GM18951 (cell line): ENCODE measurements at regions not wholly inside any gene's neighbourhood (a gene's known extent, or its start where the extent isn't known, plus 50 kb on each side); places are given as distances from the start of the nearest gene placed in this dataset.

Experiments used
- POLR2A ChIP-seq: IDR thresholded peaks from 4 replicates; pipeline ENCODE4 v1.6.1; 2011; ENCODE audit warnings: mild to moderate bottlenecking; ENCODE audit not compliant: insufficient read length, insufficient read depth; ENCODE audit errors: extremely low read depth
- in situ Hi-C: fragments of 300-500 bp; cut with MboI; formaldehyde crosslinking; loops from one replicate; pipeline ENCODE4 v1.12.0; 2022; ENCODE audit warnings: low sequenced_read_pairs, mixed read lengths, inconsistent platforms; ENCODE audit not compliant: unreplicated experiment

DNA sequence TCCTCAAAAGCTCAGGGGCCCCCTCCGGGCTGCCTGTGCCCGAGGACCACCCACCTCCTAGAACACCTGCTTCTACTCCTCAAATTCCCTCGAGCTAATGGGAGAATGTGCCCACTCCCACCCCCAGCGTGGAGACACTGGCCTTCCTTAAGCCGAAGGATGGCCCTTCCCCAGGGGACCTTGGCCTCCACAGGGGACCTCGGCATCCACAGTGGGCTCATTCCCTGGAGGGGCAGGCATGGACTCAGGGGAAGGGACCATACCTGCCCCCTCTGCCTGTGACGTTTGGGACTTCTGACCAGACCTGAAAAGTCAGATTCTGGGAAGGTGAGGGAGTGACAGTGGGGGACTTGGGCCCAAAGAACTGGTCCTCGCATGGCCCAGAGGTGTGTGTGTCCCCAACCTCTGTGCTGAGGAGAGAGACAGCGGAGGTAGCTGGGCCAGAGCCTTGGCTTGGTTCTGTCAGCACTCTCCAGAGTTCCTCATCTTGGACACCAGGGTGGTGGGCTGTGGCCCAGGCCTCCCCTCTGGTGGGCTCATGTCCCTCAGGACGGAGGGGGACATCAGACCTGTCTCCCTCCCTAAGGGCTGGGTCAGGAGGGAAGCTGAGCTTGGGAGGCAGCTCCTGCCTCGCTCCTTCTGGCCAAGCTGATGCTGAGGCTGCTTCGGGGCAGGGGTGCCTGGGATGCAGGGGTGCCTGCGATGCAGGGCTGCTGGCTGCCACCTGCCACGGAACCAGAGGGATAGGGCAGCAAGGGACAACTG lies 240.4 kb downstream of the HAUS1 start:
- no peak for TF ChIP-seq POLR2A
- in situ Hi-C loops, result no loop called here

DNA sequence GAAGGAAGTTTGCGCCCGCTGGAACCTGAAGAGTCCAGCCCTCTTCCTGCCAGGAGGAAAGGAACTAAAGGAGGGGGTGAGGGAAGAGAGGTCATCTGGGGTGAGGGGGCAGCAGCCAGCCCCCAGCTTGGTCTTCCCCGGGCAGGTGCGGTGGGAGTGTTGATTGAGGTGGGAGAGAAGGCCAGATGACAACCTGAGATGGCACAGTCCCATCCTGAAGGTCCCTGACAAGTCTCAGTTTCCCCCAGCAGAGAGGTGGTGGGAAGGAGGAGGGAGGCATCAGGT lies 240.9 kb downstream of the HAUS1 start:
- in situ Hi-C loops, result no loop called here
- TF ChIP-seq POLR2A, result no peak

- in situ Hi-C loops, result no loop called here
- TF ChIP-seq POLR2A, result no peak
Measured at GRCh38 chr18:46346213-46346612, 242.0 kb downstream of the HAUS1 start.

GRCh38 chr18:46346896-46347630 lies 242.9 kb downstream of the HAUS1 start:
- in situ Hi-C loops, result no loop called here
- no peak for TF ChIP-seq POLR2A

GRCh38 chr18:46350598-46351159 lies 246.5 kb downstream of the HAUS1 start:
- in situ Hi-C loops, result no loop called here
- TF ChIP-seq POLR2A, result no peak

DNA sequence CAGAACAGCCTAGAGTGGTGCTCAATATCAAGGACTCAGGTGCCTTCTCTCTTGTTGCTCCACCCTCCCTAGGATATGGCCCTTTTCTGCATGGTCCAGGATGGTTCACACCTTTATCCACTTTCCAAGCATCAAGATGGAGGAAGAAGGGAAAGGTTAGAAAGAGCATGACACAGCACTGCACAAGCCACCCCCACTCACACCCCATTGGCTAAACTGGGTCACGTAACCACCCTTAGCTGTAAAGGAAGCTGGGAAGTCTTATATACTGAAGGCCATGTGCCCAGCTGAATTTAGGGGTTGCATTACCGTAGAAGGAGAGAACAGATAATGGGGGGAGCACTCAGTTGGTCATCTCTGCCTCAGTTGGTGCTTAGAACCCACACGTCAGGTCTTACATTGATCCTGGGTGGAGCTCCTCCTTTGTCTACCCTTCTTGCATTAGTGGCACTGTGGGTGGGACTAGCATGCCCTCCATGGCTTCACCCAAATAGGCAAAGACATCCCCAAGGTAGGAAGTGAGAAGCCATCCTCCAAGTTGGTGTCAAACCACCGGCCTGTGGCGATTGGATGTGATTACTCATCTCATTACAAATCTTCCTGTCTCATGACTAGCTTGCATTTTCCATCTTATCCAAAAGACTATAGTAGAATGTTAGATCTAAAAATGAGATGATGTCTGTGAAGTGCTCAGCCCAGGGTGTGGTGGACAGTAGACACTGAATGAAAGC lies 248.5 kb downstream of the HAUS1 start:
- in situ Hi-C loops, result no loop called here
- no peak for TF ChIP-seq POLR2A

DNA sequence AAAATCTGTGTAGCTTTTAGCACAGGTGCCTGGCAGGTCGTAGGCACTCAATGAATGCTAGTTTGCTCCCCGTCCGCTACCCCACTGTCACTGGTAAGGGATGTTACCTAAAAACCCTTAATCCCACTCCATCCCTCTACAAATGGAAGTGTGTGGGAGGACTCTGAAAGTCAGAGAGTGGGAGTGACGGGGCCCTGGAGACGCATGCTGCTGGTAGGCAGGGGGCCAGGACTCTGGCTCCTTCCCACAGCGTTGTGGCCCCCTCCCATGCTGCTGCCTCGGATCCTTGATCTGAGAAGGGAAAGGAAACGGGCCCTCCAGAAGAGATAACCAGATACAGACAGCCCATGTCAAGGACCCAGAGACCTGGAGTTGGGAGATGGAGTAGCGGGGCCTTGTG lies 249.3 kb downstream of the HAUS1 start:
- no peak for TF ChIP-seq POLR2A
- in situ Hi-C loops, result no loop called here

GRCh38 chr18:46356278-46357033 lies 252.3 kb downstream of the HAUS1 start:
- in situ Hi-C loops, result no loop called here
- TF ChIP-seq POLR2A, result no peak

GRCh38 chr18:46360102-46360699 lies 256.0 kb downstream of the HAUS1 start:
- TF ChIP-seq POLR2A, result no peak
- in situ Hi-C loops, result no loop called here

DNA sequence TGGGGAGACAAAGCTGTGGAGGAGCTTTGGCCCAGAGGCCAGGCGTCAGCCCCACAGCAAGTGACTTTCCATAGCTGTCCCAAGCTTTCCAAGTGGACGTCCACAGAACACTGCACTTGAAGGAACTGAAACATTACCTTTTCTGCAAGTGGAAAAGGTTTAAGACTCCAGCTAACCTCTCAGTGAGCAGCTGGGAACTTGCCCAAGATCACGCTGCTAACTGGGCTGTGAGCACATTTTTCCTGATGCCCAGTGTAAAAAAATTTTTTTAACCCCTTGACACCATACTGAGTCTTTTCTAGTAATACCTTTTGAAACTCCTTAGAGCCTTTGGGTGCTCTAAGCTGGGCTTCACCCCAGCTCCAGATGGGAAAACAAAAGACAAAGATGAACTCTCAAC lies 256.7 kb downstream of the HAUS1 start:
- in situ Hi-C loops, result no loop called here
- no peak for TF ChIP-seq POLR2A

GRCh38 chr18:46362533-46362932 lies 258.3 kb downstream of the HAUS1 start:
- no peak for TF ChIP-seq POLR2A
- in situ Hi-C loops, result no loop called here

GRCh38 chr18:46364048-46364447 lies 259.9 kb downstream of the HAUS1 start:
- in situ Hi-C loops, result no loop called here
- TF ChIP-seq POLR2A, result no peak
